Non-pigmented ciliary epithelial cell (primary cell): ENCODE measurements at regions not wholly inside any gene's neighbourhood (a gene's known extent, or its start where the extent isn't known, plus 50 kb on each side); places are given as distances from the start of the nearest gene placed in this dataset.
"Not testable (repeated sequence)": the region's sequence is repeated elsewhere in the genome, so short reads cannot be mapped to it uniquely, and the experiment has no call there.

Source experiments
- DNase-seq: peaks from one replicate; pipeline ENCODE4 v3.0.0-alpha.2; 2010; ENCODE audit warnings: low read depth

GRCh38 chrX:465418-466215 lies 78.9 kb upstream of the PPP2R3B start:
- no peak for DNase-seq

GRCh38 chrX:466836-467235 lies 80.1 kb upstream of the PPP2R3B start:
- not testable (repeated sequence) for DNase-seq

GRCh38 chrX:467686-468085 lies 81.0 kb upstream of the PPP2R3B start:
- DNase-seq = not testable (repeated sequence)

GRCh38 chrX:468979-469378 lies 82.3 kb upstream of the PPP2R3B start:
- no peak for DNase-seq

GRCh38 chrX:470686-471085 lies 84.0 kb upstream of the PPP2R3B start:
- DNase-seq = no peak

GRCh38 chrX:471281-471680 lies 84.6 kb upstream of the PPP2R3B start:
- no peak for DNase-seq

GRCh38 chrX:472275-472674 lies 85.6 kb upstream of the PPP2R3B start:
- DNase-seq = not testable (repeated sequence)

- DNase-seq = no peak
These were observed 89.4 kb upstream of the PPP2R3B start for GRCh38 chrX:475926-476723.

GRCh38 chrX:476724-477075 lies 90.0 kb upstream of the PPP2R3B start:
- no peak for DNase-seq

GRCh38 chrX:477441-478012 lies 90.8 kb upstream of the PPP2R3B start:
- DNase-seq = no peak

- DNase-seq = no peak
These were observed 92.7 kb upstream of the PPP2R3B start for GRCh38 chrX:479273-479981.

GRCh38 chrX:480861-481417 lies 94.2 kb upstream of the PPP2R3B start:
- DNase-seq = no peak

- no peak for DNase-seq
These were observed 95.5 kb upstream of the PPP2R3B start for GRCh38 chrX:482192-482701.

- DNase-seq = no peak
These were observed 96.0 kb upstream of the PPP2R3B start for GRCh38 chrX:482702-483203.

GRCh38 chrX:485368-485767 lies 98.7 kb upstream of the PPP2R3B start:
- DNase-seq = no peak

- DNase-seq = no peak
These were observed 99.6 kb upstream of the PPP2R3B start for GRCh38 chrX:486325-486724.

- DNase-seq = no peak
These were observed 101.1 kb upstream of the PPP2R3B start for GRCh38 chrX:487836-488235.

- DNase-seq = no peak
These were observed 103.1 kb upstream of the PPP2R3B start for GRCh38 chrX:489820-490219.

- DNase-seq = no peak
These were observed 110.7 kb upstream of the PPP2R3B start for GRCh38 chrX:497186-498014.

GRCh38 chrX:498901-499300 lies 112.2 kb upstream of the PPP2R3B start:
- not testable (repeated sequence) for DNase-seq

- no peak for DNase-seq
These were observed 113.2 kb upstream of the PPP2R3B start for GRCh38 chrX:499870-500364.
